K562 (cell line): ENCODE measurements at regions not wholly inside any gene's neighbourhood (a gene's known extent, or its start where the extent isn't known, plus 50 kb on each side); places are given as distances from the start of the nearest gene placed in this dataset.

Experiments
- ATAC-seq: fragments of 200-7000 bp; cut with Tn5 transposase; 3 replicates; pipeline ENCODE4 v1.9.1; 2020; ENCODE audit warnings: moderate library complexity
- BruUV-seq: library from RNA; stranded (reverse); fragments of 400-500 nt; replicated peaks from 2 replicates; lab custom pipeline; 2021; lab: Mats Ljungman, UMichigan
- CTCF ChIA-PET: fragments of 300-600 bp; formaldehyde crosslinking; extraction: SDS; loops from one replicate; lab custom pipeline; 2021; ENCODE audit warnings: low intra/inter-chr PET ratio; lab: Yijun Ruan, JAX
- POLR2A ChIA-PET: fragments of 300-600, 350-650 bp; sonication (Branson Sonifier 250); formaldehyde crosslinking; extraction: SDS; loops from one replicate; lab custom pipeline; 2021; ENCODE audit warnings: antibody characterized with exemption, inconsistent platforms; lab: Yijun Ruan, JAX
- DNase-seq, 4 experiments: peaks; one replicate each; pipeline versions ENCODE4 v3.0.0 to v3.0.0-alpha.2; 2011 to 2018; ENCODE audit warnings: low spot score in 3 of 4, mixed read lengths in 3 of 4; ENCODE audit errors: extremely low read depth in 1 of 4
- FAIRE-seq: peaks from 2 replicates; lab custom pipeline; 2011; peaks lifted over from hg19 to GRCh38; lab: Jason Lieb, UNC
- H2AFZ ChIP-seq: 2 replicates; pipeline ENCODE4 v1.6.0; 2011; ENCODE audit warnings: low read depth, low read length, control low read depth, inconsistent platforms
- H3K27ac ChIP-seq: fragments of 200-600 bp; 3 replicates; pipeline ENCODE4 v1.8.0; 2011; ENCODE audit warnings: low read depth, mild to moderate bottlenecking, control low read depth, inconsistent platforms, low read length, moderate library complexity, mixed read lengths; ENCODE audit errors: extremely low read depth
- H3K27me3 ChIP-seq, 2 experiments: fragments of 300-600 bp in 1 of 2; 2 replicates in 1 of 2; 3 replicates in 1 of 2; pipeline versions ENCODE4 v1.6.0 to v1.8.0; 2011; ENCODE audit warnings: inconsistent platforms in 2 of 2, low read length in 2 of 2, mild to moderate bottlenecking in 1 of 2, mixed read lengths in 1 of 2, moderate library complexity in 1 of 2; ENCODE audit not compliant: control insufficient read depth in 2 of 2, insufficient read depth in 2 of 2
- H3K36me3 ChIP-seq: fragments of 300-600 bp; 3 replicates; pipeline ENCODE4 v1.8.0; 2011; ENCODE audit warnings: mild to moderate bottlenecking, low read length, inconsistent platforms; ENCODE audit not compliant: control insufficient read depth, insufficient read depth
- H3K4me1 ChIP-seq, 2 experiments: fragments of 200-600 bp in 1 of 2; replicated peaks in 1 of 2; 2 replicates in 1 of 2; 3 replicates in 1 of 2; pipeline versions ENCODE4 v1.5.1 to v1.8.0; 2011; ENCODE audit warnings: inconsistent platforms in 2 of 2, low read length in 2 of 2, mild to moderate bottlenecking in 1 of 2, mixed read lengths in 1 of 2, moderate library complexity in 1 of 2; ENCODE audit not compliant: control insufficient read depth in 2 of 2, insufficient read depth in 2 of 2
- H3K4me2 ChIP-seq: 2 replicates; pipeline ENCODE4 v1.6.1; 2011; ENCODE audit warnings: low read length, control low read depth, inconsistent platforms, mixed read lengths; ENCODE audit not compliant: insufficient read depth
- H3K4me3 ChIP-seq: fragments of 200-600 bp; sonication (generic), shearing (Covaris generic); 2 replicates; pipeline ENCODE4 v1.5.1; 2016; ENCODE audit warnings: control low read depth, inconsistent platforms
- H3K79me2 ChIP-seq: fragments of 200-600 bp; 3 replicates; pipeline ENCODE4 v1.8.0; 2011; ENCODE audit warnings: low read length, inconsistent platforms; ENCODE audit not compliant: control insufficient read depth, insufficient read depth
- H3K9ac ChIP-seq, 2 experiments: 2 replicates each; pipeline versions ENCODE4 v1.6.0 to v1.6.1; 2011; ENCODE audit warnings: low read depth in 2 of 2, low read length in 2 of 2, control low read depth in 1 of 2, inconsistent platforms in 1 of 2, mild to moderate bottlenecking in 1 of 2, mixed read lengths in 1 of 2; ENCODE audit not compliant: insufficient read depth in 1 of 2
- H3K9me1 ChIP-seq: one replicate; pipeline ENCODE4 v1.6.0; 2011; ENCODE audit warnings: inconsistent platforms, mild to moderate bottlenecking, low read length, moderate library complexity; ENCODE audit not compliant: control insufficient read depth, insufficient read depth
- H3K9me3 ChIP-seq: replicated peaks from 2 replicates; pipeline ENCODE4 v1.5.1; 2011; ENCODE audit warnings: low read depth, low read length, inconsistent platforms; ENCODE audit not compliant: control insufficient read depth, insufficient read depth
- H4K20me1 ChIP-seq: replicated peaks from 2 replicates; pipeline ENCODE4 v1.6.1; 2011; ENCODE audit warnings: low read length, inconsistent platforms, mixed read lengths; ENCODE audit not compliant: control insufficient read depth, insufficient read depth
- BCL6 ChIP-seq: fragments of 250-450 bp; sonication (Bioruptor Pico); IDR thresholded peaks from 2 replicates; pipeline ENCODE4 v1.4.0; 2020
- GATAD2B ChIP-seq: fragments of 450-650 bp; IDR thresholded peaks from 2 replicates; pipeline ENCODE4 v1.6.1; 2017; ENCODE audit warnings: mild to moderate bottlenecking, borderline replicate concordance
- HOMEZ ChIP-seq: fragments of 250-450 bp; sonication (Bioruptor Pico); IDR thresholded peaks from 2 replicates; pipeline ENCODE4 v1.4.0; 2020; ENCODE audit warnings: mild to moderate bottlenecking, moderate library complexity
- MTA2 ChIP-seq: fragments of 450-650 bp; IDR thresholded peaks from 2 replicates; pipeline ENCODE4 v1.6.1; 2016; ENCODE audit warnings: low read depth
- MXI1 ChIP-seq: IDR thresholded peaks from 2 replicates; pipeline ENCODE4 v1.6.1; 2011; ENCODE audit warnings: low read depth, mild to moderate bottlenecking, improper control_type of control experiment, low read length
- NR2C1 ChIP-seq, 2 experiments: fragments of 450-650 bp; IDR thresholded peaks; 2 replicates each; pipeline ENCODE4 v1.6.1; 2017; ENCODE audit warnings: mild to moderate bottlenecking in 2 of 2, antibody characterized with exemption in 1 of 2, inconsistent platforms in 1 of 2, missing compliant biosample characterization in 1 of 2, missing genetic modification characterization in 1 of 2
- PTTG1 ChIP-seq: fragments of 450-650 bp; IDR thresholded peaks from 2 replicates; pipeline ENCODE4 v1.6.1; 2016; ENCODE audit warnings: low read depth, mild to moderate bottlenecking, missing genetic modification characterization, missing compliant biosample characterization
- SAFB2 ChIP-seq: fragments of 200-400 bp; formaldehyde crosslinking; IDR thresholded peaks from 2 replicates; pipeline ENCODE4 v1.6.1; 2018; ENCODE audit warnings: borderline replicate concordance, low read length, low read depth, moderate library complexity; ENCODE audit not compliant: severe bottlenecking
- ZKSCAN1 ChIP-seq: fragments of 150-350 bp; IDR thresholded peaks from 2 replicates; pipeline ENCODE4 v1.6.1; 2016; ENCODE audit warnings: low read depth, low read length
- ZNF121 ChIP-seq: sonication (generic); formaldehyde crosslinking; conservative IDR thresholded peaks from 2 replicates; pipeline ENCODE4 v1.8.0; 2022; ENCODE audit warnings: missing genetic modification reagents
- ZNF224 ChIP-seq: sonication (generic); formaldehyde crosslinking; IDR thresholded peaks from 2 replicates; pipeline ENCODE4 v1.8.0; 2022; ENCODE audit warnings: mild to moderate bottlenecking, missing genetic modification reagents
- ZNF449 ChIP-seq: fragments of 250-450 bp; sonication (Bioruptor Pico); IDR thresholded peaks from 2 replicates; pipeline ENCODE4 v1.8.0; 2022; ENCODE audit warnings: moderate library complexity, mild to moderate bottlenecking, inconsistent platforms
- ZNF655 ChIP-seq: fragments of 250-450 bp; sonication (Bioruptor Pico); IDR thresholded peaks from 2 replicates; pipeline ENCODE4 v1.5.0; 2021
- WGBS: fragments of 100-300 bp; shearing (Covaris generic); methylation state at CpG from one replicate; pipeline ENCODE4 v1.1.6; 2016; ENCODE audit warnings: low coverage, mixed read lengths; ENCODE audit not compliant: insufficient coverage; ENCODE audit errors: missing lambda C conversion rate; 5-methylcytosine and 5-hydroxymethylcytosine counted together
- in situ Hi-C: fragments of 300-500 bp; cut with MboI; formaldehyde crosslinking; loops from 4 replicates; pipeline ENCODE4 v1.15.0; 2018; ENCODE audit warnings: inconsistent platforms, mixed read lengths
- intact Hi-C: fragments of 100-400 bp; cut with micrococcal nuclease; formaldehyde crosslinking; loops from 2 replicates; pipeline ENCODE4 v1.14.2; 2022

- 0% methylated on average over 1 of the region's 1 CpG for WGBS
- H3K36me3 ChIP-seq, result no peaks in the 10 kb centered on the region
- H2AFZ ChIP-seq, result no peak overlapping the region
- DNase-seq, result no peak
- BruUV-seq, result no TSS peak
- ATAC-seq, result no peak
- CTCF ChIA-PET, result no interaction called here
- H3K4me1 ChIP-seq, result no peaks in the 10 kb centered on the region
- POLR2A ChIA-PET, result no interaction called here
- no peaks in the 10 kb centered on the region for H3K9me3 ChIP-seq
- H3K4me2 ChIP-seq, result no peak overlapping the region
- no peaks in the 10 kb centered on the region for H3K27me3 ChIP-seq
- no peak overlapping the region for H3K9ac ChIP-seq
- no peaks in the 10 kb centered on the region for H4K20me1 ChIP-seq
- intact Hi-C loops, result no loop called here
- H3K27ac ChIP-seq, result no peak overlapping the region
- in situ Hi-C loops, result loop anchor here (25.0 kb wide), 1 partner anchor 985 kb away; no protein-coding TSS in a partner anchor
- no peaks in the 10 kb centered on the region for H3K9me1 ChIP-seq
- no peaks in the 10 kb centered on the region for H3K79me2 ChIP-seq
- H3K4me3 ChIP-seq, result no peak overlapping the region
- FAIRE-seq, result no peak
- TF ChIP-seq ZNF224 (CRISPR knock-in tag), result no peak
These were observed 98.6 kb upstream of the ARHGEF26 start for GRCh38 chr3:154022606-154023005.

GRCh38 chr3:154023148-154023547, 98.0 kb upstream of the ARHGEF26 start:
- Histone ChIP-seq H3K36me3 (no peaks in the 10 kb centered on the region), H3K79me2 (no peaks in the 10 kb centered on the region), H3K27ac (no peak overlapping the region), H4K20me1 (no peaks in the 10 kb centered on the region), H3K9me1 (no peaks in the 10 kb centered on the region), H2AFZ (no peak overlapping the region), H3K4me2 (no peak overlapping the region), H3K4me1 (no peaks in the 10 kb centered on the region), H3K4me3 (no peak overlapping the region), H3K9me3 (no peaks in the 10 kb centered on the region), H3K9ac (no peak overlapping the region), H3K27me3 (no peaks in the 10 kb centered on the region)
- ATAC-seq (no peak), DNase-seq (no peak), FAIRE-seq (no peak)
- in situ Hi-C loops (loop anchor here (25.0 kb wide), 1 partner anchor 986 kb away; no protein-coding TSS in a partner anchor), intact Hi-C loops (no loop called here)
- BruUV-seq, result no TSS peak
- POLR2A ChIA-PET, result no interaction called here
- CTCF ChIA-PET, result no interaction called here
- TF ChIP-seq MXI1, result no peak
- no peak for TF ChIP-seq ZNF121 (CRISPR knock-in tag)
- TF ChIP-seq SAFB2, result no peak
- TF ChIP-seq ZNF655, result no peak
- no peak for TF ChIP-seq NR2C1 (IDR thresholded peaks at IDR 0.05)
- TF ChIP-seq NR2C1 (tag; IDR thresholded peaks at IDR 0.05), result no peak
- no peak for TF ChIP-seq HOMEZ (CRISPR knock-in tag)
- TF ChIP-seq GATAD2B, result no peak
- TF ChIP-seq BCL6 (CRISPR knock-in tag), result no peak
- no peak for TF ChIP-seq PTTG1 (tag)
- no peak for TF ChIP-seq MTA2
- TF ChIP-seq ZNF449 (CRISPR knock-in tag), result no peak
- no peak for TF ChIP-seq ZKSCAN1
